DND-41 (cell line): ENCODE measurements at regions not wholly inside any gene's neighbourhood (a gene's known extent, or its start where the extent isn't known, plus 50 kb on each side); places are given as distances from the start of the nearest gene placed in this dataset.

Experiments used
- EZH2 ChIP-seq: IDR thresholded peaks from 3 replicates; pipeline ENCODE4 v1.6.1; 2012; ENCODE audit warnings: borderline replicate concordance, low read depth, mild to moderate bottlenecking, moderate library complexity, low read length, inconsistent platforms; ENCODE audit not compliant: severe bottlenecking
- TF ChIP-seq, protein P1 (sequence below): IDR thresholded peaks from 2 replicates; pipeline ENCODE4 v1.5.1; 2012; ENCODE audit warnings: borderline replicate concordance, low read length, moderate library complexity, mild to moderate bottlenecking; ENCODE audit not compliant: poor library complexity, severe bottlenecking; ENCODE audit errors: extremely low read depth

DNA sequence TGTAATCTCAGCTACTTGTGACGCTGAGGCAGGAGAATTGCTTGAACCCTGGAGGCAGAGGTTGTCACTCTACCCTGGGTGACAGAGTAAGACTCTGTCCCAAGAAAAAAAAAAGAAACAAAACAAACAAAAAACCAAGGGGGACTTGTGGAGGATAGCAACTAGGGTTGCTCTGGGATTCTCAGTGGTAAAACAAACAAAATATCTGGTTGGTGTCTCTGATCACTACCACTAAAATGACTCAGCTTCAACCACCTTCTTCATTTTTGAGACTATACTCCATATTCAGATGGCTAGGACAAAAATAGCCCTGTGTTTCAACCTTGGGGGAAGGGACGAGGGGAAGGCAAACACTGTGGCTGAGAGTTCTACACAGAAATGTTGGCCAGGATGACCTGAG lies 110.3 kb downstream of the ARRDC3 start:
- TF ChIP-seq, protein P1, sequence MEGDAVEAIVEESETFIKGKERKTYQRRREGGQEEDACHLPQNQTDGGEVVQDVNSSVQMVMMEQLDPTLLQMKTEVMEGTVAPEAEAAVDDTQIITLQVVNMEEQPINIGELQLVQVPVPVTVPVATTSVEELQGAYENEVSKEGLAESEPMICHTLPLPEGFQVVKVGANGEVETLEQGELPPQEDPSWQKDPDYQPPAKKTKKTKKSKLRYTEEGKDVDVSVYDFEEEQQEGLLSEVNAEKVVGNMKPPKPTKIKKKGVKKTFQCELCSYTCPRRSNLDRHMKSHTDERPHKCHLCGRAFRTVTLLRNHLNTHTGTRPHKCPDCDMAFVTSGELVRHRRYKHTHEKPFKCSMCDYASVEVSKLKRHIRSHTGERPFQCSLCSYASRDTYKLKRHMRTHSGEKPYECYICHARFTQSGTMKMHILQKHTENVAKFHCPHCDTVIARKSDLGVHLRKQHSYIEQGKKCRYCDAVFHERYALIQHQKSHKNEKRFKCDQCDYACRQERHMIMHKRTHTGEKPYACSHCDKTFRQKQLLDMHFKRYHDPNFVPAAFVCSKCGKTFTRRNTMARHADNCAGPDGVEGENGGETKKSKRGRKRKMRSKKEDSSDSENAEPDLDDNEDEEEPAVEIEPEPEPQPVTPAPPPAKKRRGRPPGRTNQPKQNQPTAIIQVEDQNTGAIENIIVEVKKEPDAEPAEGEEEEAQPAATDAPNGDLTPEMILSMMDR, result no peak
- TF ChIP-seq EZH2, result no peak
